Kidney epithelial cell (primary cell): ENCODE measurements at regions not wholly inside any gene's neighbourhood (a gene's known extent, or its start where the extent isn't known, plus 50 kb on each side); places are given as distances from the start of the nearest gene placed in this dataset.

Experiments
- DNase-seq: peaks from one replicate; pipeline ENCODE4 v3.0.0-alpha.2; 2010; ENCODE audit warnings: low read depth
- H3K27me3 ChIP-seq: 2 replicates; pipeline ENCODE4 v1.6.0; 2011; ENCODE audit warnings: low read length; ENCODE audit not compliant: control insufficient read depth, insufficient read depth
- H3K36me3 ChIP-seq: 2 replicates; pipeline ENCODE4 v1.5.1; 2011; ENCODE audit warnings: low read length; ENCODE audit not compliant: control insufficient read depth, insufficient read depth
- H3K4me3 ChIP-seq: 2 replicates; pipeline ENCODE4 v1.5.1; 2011; ENCODE audit warnings: low read depth, mild to moderate bottlenecking, control low read depth, low read length
- TF ChIP-seq, protein P1 (sequence below): IDR thresholded peaks from 2 replicates; pipeline ENCODE4 v1.5.1; 2011; ENCODE audit warnings: mild to moderate bottlenecking, moderate library complexity, low read length, control low read depth, inconsistent platforms; ENCODE audit not compliant: insufficient read depth, poor library complexity, severe bottlenecking

DNA sequence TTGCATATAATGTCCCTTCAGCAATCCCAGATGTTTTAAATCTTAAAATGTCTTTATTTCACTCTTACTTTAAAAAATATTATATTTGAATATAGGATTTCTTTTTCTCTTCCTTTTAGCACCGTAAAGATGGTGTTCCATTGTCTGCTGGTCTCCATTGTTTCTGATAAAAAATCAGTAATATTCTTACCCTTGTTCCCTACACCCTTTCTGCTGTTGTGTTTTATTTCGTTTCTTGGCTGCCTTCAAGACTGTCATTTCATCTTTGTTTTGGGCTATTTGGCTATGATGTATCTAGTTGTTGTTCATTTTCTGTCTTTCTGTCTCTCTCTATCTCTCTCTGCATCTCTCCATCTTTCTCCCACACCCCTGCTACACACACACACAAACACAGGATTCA, 197.9 kb downstream of the IRX2 start:
- no peak for DNase-seq
- no peaks in the 10 kb centered on the region for H3K27me3 ChIP-seq

DNA sequence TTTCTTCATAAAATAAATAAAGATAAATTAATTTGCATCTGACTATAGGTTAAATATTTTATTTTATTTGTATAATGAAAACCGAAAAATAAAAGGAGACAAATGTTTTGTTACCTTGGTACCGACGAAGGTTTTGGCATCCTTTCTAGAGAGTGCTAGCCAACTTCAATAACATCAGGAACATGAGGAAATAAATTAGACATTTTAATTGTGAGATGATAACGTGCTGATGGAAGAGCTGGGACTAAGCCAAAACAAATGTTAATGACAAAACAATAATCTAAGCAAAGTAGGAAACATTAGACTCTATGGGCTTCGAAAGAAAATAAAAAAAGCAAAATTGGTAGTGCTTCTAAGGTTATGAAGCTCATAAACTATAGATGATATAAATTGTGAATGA, 201.0 kb downstream of the IRX2 start:
- no peaks in the 10 kb centered on the region for H3K27me3 ChIP-seq
- DNase-seq = no peak
- no peaks in the 10 kb centered on the region for H3K36me3 ChIP-seq
- H3K4me3 ChIP-seq = no peak overlapping the region
- TF ChIP-seq, protein P1, sequence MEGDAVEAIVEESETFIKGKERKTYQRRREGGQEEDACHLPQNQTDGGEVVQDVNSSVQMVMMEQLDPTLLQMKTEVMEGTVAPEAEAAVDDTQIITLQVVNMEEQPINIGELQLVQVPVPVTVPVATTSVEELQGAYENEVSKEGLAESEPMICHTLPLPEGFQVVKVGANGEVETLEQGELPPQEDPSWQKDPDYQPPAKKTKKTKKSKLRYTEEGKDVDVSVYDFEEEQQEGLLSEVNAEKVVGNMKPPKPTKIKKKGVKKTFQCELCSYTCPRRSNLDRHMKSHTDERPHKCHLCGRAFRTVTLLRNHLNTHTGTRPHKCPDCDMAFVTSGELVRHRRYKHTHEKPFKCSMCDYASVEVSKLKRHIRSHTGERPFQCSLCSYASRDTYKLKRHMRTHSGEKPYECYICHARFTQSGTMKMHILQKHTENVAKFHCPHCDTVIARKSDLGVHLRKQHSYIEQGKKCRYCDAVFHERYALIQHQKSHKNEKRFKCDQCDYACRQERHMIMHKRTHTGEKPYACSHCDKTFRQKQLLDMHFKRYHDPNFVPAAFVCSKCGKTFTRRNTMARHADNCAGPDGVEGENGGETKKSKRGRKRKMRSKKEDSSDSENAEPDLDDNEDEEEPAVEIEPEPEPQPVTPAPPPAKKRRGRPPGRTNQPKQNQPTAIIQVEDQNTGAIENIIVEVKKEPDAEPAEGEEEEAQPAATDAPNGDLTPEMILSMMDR = no peak

More for the DNA sequence above, 197.9 kb downstream of the IRX2 start:
- TF ChIP-seq, protein P1 = no peak
- H3K4me3 ChIP-seq = no peak overlapping the region
- H3K36me3 ChIP-seq = no peaks in the 10 kb centered on the region

DNA sequence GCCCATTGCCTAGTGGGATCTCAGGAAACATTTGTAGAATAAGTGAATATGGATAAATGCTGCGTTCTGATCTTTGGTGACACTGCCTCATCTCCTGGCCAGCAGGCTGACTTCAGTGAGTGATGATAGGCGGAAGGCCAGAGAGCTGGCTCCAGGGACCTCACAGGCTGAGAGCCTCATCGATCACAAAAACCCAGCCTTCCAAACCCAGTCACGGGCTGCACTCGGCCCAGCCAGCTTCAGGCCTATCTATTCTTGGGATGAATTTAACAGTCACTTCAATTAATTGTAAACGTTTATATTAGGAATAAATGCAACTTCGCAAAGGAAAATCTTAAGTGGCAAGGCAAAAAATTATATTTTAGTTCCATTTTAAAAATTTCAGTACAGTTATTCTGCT, 201.6 kb downstream of the IRX2 start:
- H3K27me3 ChIP-seq = no peaks in the 10 kb centered on the region
- no peaks in the 10 kb centered on the region for H3K36me3 ChIP-seq
- H3K4me3 ChIP-seq = no peak overlapping the region
- DNase-seq = no peak
- TF ChIP-seq, protein P1 = no peak

DNA sequence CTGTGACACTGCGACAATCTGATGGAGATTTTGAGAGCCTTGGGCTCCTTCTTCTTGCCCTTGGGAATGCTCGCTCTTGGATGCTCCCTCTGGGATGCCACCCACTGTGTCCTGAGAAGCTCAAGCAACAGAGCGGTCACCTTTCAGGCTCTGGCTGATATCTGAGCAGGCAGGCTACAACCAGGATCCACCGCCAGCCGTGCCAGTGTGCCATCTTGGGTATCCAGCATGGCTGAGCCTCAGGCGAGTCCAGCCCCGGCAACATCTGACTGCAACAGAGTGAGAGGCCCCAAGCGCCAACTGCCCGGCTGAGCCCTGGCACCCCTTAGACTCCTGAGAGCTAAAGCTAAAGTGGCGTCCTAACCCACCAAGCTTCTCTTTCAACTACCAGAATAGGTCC, 202.1 kb downstream of the IRX2 start:
- Histone ChIP-seq H3K4me3 (no peak overlapping the region), H3K27me3 (no peaks in the 10 kb centered on the region), H3K36me3 (no peaks in the 10 kb centered on the region)
- DNase-seq = no peak
- TF ChIP-seq, protein P1 = no peak

DNA sequence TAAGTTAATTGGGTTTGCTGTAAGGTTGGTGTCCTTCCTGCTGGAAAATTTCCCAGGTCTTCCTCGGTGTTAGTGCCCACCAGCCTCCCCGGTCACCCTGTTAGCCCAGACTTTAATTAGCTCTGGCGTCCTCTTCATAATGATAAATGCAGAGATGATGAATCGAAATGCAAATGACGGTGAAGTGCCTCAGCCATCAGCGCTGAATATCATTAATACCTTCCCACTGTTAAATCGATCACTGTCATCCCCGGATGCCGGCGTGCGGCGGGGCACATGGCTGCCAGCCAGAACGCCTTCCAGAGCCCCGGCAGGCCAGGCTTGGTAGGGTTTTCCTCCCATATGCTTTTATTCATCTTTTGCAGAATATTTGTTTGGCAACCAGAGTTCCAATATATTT, 204.5 kb downstream of the IRX2 start:
- Histone ChIP-seq H3K4me3 (no peak overlapping the region), H3K36me3 (no peaks in the 10 kb centered on the region), H3K27me3 (no peaks in the 10 kb centered on the region)
- DNase-seq = no peak
- TF ChIP-seq, protein P1 = no peak

DNA sequence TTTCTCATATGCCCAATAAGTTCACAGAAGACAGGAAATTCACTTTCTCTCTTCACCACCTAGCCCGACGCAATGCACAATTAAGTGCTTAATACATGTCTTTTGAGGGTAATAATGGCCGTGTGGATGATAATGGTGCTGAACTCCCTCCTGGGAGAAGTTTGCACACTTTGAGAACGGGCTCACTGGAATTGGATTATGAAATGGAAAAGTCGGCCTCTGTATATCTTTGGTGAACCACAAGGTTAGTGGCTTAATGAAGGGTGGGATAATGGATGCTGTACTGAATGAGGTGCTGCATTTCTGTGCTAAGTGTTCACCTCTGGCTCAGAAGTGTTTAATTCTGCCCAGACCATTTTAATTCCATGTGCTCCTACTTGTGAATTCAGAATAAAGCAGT, 207.5 kb downstream of the IRX2 start:
- H3K36me3 ChIP-seq = no peaks in the 10 kb centered on the region
- TF ChIP-seq, protein P1 = no peak
- no peak overlapping the region for H3K4me3 ChIP-seq
- no peak for DNase-seq
- H3K27me3 ChIP-seq = no peaks in the 10 kb centered on the region
